ENCODE measurements at regions not wholly inside any gene's neighbourhood (a gene's known extent, or its start where the extent isn't known, plus 50 kb on each side); places are given as distances from the start of the nearest gene placed in this dataset.

- no peak for TF ChIP-seq AR (CRISPR knock-in tag; IDR thresholded peaks at IDR 0.05)
- TF ChIP-seq USF1 (CRISPR knock-in tag; IDR thresholded peaks at IDR 0.05), result no peak
These were observed 235.7 kb downstream of the CDCA7 start (continued) for GRCh38 chr2:173590276-173590861.

GRCh38 chr2:173593109-173593508 lies 238.4 kb downstream of the CDCA7 start:
- Mint-ChIP-seq H3K27ac (no peak overlapping the region), H3K27me3 (ENCODE audit: low read depth) (peaks cover 6% of the 10 kb centered on the region), H3K4me3 (no peak overlapping the region), H3K9me3 (peaks cover 40% of the 10 kb centered on the region), H3K36me3 (peaks cover 29% of the 10 kb centered on the region), H3K4me1 (peaks cover 9% of the 10 kb centered on the region)
- ChIA-PET POLR2A (no interaction called here), CTCF (no interaction called here)
- no peak for DNase-seq (ENCODE audit: low spot score)
- TF ChIP-seq AR (CRISPR knock-in tag; IDR thresholded peaks at IDR 0.05), result no peak
- no peak for TF ChIP-seq ERG (CRISPR knock-in tag; IDR thresholded peaks at IDR 0.05)
- no peak for TF ChIP-seq ZNF396 (CRISPR knock-in tag; IDR thresholded peaks at IDR 0.05; ENCODE audit: borderline replicate concordance)
- no peak for TF ChIP-seq NFYB (CRISPR knock-in tag; conservative IDR thresholded peaks at IDR 0.05; ENCODE audit: low read depth)
- no peak for TF ChIP-seq ZNF281 (CRISPR knock-in tag; IDR thresholded peaks at IDR 0.05)
- TF ChIP-seq SP1 (CRISPR knock-in tag; conservative IDR thresholded peaks at IDR 0.05), result no peak
- no peak for TF ChIP-seq ZNF317 (CRISPR knock-in tag; IDR thresholded peaks at IDR 0.05; ENCODE audit: borderline replicate concordance, low read depth)
- no peak for TF ChIP-seq ATF1 (CRISPR knock-in tag; IDR thresholded peaks at IDR 0.05)
- no peak for ATAC-seq

GRCh38 chr2:173596244-173596643 lies 241.6 kb downstream of the CDCA7 start:
- ChIA-PET POLR2A (no interaction called here), CTCF (interaction anchor here (0.9 kb wide), 1 partner anchor 29 kb away, joined by 3 read pairs; no protein-coding TSS in a partner anchor)
- no peak for ATAC-seq
- Mint-ChIP-seq H3K27ac (no peak overlapping the region), H3K4me3 (no peak overlapping the region), H3K9me3 (peaks cover 44% of the 10 kb centered on the region), H3K27me3 (ENCODE audit: low read depth) (peaks cover 6% of the 10 kb centered on the region), H3K36me3 (peaks cover 35% of the 10 kb centered on the region), H3K4me1 (no peaks in the 10 kb centered on the region)
- DNase-seq (ENCODE audit: low spot score), result no peak
- TF ChIP-seq ATF6 (CRISPR knock-in tag; IDR thresholded peaks at IDR 0.05) (no peak), NFE2L1 (CRISPR knock-in tag; IDR thresholded peaks at IDR 0.05) (no peak), ZNF121 (CRISPR knock-in tag; IDR thresholded peaks at IDR 0.05) (no peak), AFF4 (CRISPR knock-in tag; IDR thresholded peaks at IDR 0.05; ENCODE audit: borderline replicate concordance) (no peak), KAT7 (CRISPR knock-in tag; IDR thresholded peaks at IDR 0.05; ENCODE audit: borderline replicate concordance) (no peak), USF2 (CRISPR knock-in tag; IDR thresholded peaks at IDR 0.05) (no peak)

Measured in WTC11 (cell line).